ENCODE measurements at regions not wholly inside any gene's neighbourhood (a gene's known extent, or its start where the extent isn't known, plus 50 kb on each side); places are given as distances from the start of the nearest gene placed in this dataset.

GRCh38 chr3:23083701-23084100, 119.4 kb upstream of the UBE2E2 start:
- no peak for ATAC-seq (replicated peaks)
- no peaks in the 10 kb centered on the region for H3K36me3 Mint-ChIP-seq (ENCODE audit: low read depth)
- no peak overlapping the region for H3K27ac Mint-ChIP-seq
- H3K9me3 Mint-ChIP-seq: no peaks in the 10 kb centered on the region
- no peaks in the 10 kb centered on the region for H3K27me3 Mint-ChIP-seq
- peaks cover 4% of the 10 kb centered on the region for H3K4me1 Mint-ChIP-seq
- H3K4me3 Mint-ChIP-seq: no peak overlapping the region

- H3K27ac Mint-ChIP-seq: no peak overlapping the region
- no peak overlapping the region for H3K4me3 Mint-ChIP-seq
- ATAC-seq (replicated peaks): no peak
- H3K4me1 Mint-ChIP-seq: peaks cover 4% of the 10 kb centered on the region
- no peaks in the 10 kb centered on the region for H3K36me3 Mint-ChIP-seq (ENCODE audit: low read depth)
- no peaks in the 10 kb centered on the region for H3K9me3 Mint-ChIP-seq
- no peaks in the 10 kb centered on the region for H3K27me3 Mint-ChIP-seq
Measured at GRCh38 chr3:23084367-23084766, 118.8 kb upstream of the UBE2E2 start.

- Mint-ChIP-seq H3K27ac (no peak overlapping the region), H3K9me3 (no peaks in the 10 kb centered on the region), H3K27me3 (no peaks in the 10 kb centered on the region), H3K4me1 (no peaks in the 10 kb centered on the region), H3K36me3 (ENCODE audit: low read depth) (no peaks in the 10 kb centered on the region), H3K4me3 (no peak overlapping the region)
- ATAC-seq (replicated peaks): no peak
Measured at GRCh38 chr3:23085261-23085660, 117.9 kb upstream of the UBE2E2 start.

GRCh38 chr3:23086331-23086730, 116.8 kb upstream of the UBE2E2 start:
- no peaks in the 10 kb centered on the region for H3K27me3 Mint-ChIP-seq
- H3K9me3 Mint-ChIP-seq: no peaks in the 10 kb centered on the region
- H3K36me3 Mint-ChIP-seq (ENCODE audit: low read depth): no peaks in the 10 kb centered on the region
- no peaks in the 10 kb centered on the region for H3K4me1 Mint-ChIP-seq
- no peak for ATAC-seq (replicated peaks)
- no peak overlapping the region for H3K27ac Mint-ChIP-seq
- H3K4me3 Mint-ChIP-seq: no peak overlapping the region

- Mint-ChIP-seq H3K27me3 (no peaks in the 10 kb centered on the region), H3K9me3 (no peaks in the 10 kb centered on the region), H3K4me3 (no peak overlapping the region), H3K36me3 (ENCODE audit: low read depth) (no peaks in the 10 kb centered on the region), H3K27ac (no peak overlapping the region), H3K4me1 (no peaks in the 10 kb centered on the region)
- no peak for ATAC-seq (replicated peaks)
Measured at GRCh38 chr3:23086831-23087230, 116.3 kb upstream of the UBE2E2 start.

- H3K36me3 Mint-ChIP-seq (ENCODE audit: low read depth): no peaks in the 10 kb centered on the region
- H3K9me3 Mint-ChIP-seq: no peaks in the 10 kb centered on the region
- H3K4me1 Mint-ChIP-seq: no peaks in the 10 kb centered on the region
- no peak for ATAC-seq (replicated peaks)
- no peak overlapping the region for H3K27ac Mint-ChIP-seq
- H3K4me3 Mint-ChIP-seq: no peak overlapping the region
- H3K27me3 Mint-ChIP-seq: no peaks in the 10 kb centered on the region
Measured at GRCh38 chr3:23094412-23094811, 108.7 kb upstream of the UBE2E2 start.

- Mint-ChIP-seq H3K4me3 (no peak overlapping the region), H3K27ac (no peak overlapping the region), H3K4me1 (no peaks in the 10 kb centered on the region), H3K27me3 (no peaks in the 10 kb centered on the region), H3K9me3 (no peaks in the 10 kb centered on the region), H3K36me3 (ENCODE audit: low read depth) (no peaks in the 10 kb centered on the region)
- ATAC-seq (replicated peaks): no peak
Measured at GRCh38 chr3:23094890-23095462, 108.2 kb upstream of the UBE2E2 start.

GRCh38 chr3:23096041-23096440, 107.1 kb upstream of the UBE2E2 start:
- Mint-ChIP-seq H3K27me3 (no peaks in the 10 kb centered on the region), H3K9me3 (no peaks in the 10 kb centered on the region), H3K4me1 (no peaks in the 10 kb centered on the region), H3K27ac (no peak overlapping the region), H3K4me3 (no peak overlapping the region), H3K36me3 (ENCODE audit: low read depth) (no peaks in the 10 kb centered on the region)
- ATAC-seq (replicated peaks): no peak

- H3K27me3 Mint-ChIP-seq: no peaks in the 10 kb centered on the region
- no peaks in the 10 kb centered on the region for H3K36me3 Mint-ChIP-seq (ENCODE audit: low read depth)
- H3K4me1 Mint-ChIP-seq: no peaks in the 10 kb centered on the region
- H3K27ac Mint-ChIP-seq: no peak overlapping the region
- H3K9me3 Mint-ChIP-seq: no peaks in the 10 kb centered on the region
- no peak for ATAC-seq (replicated peaks)
- no peak overlapping the region for H3K4me3 Mint-ChIP-seq
Measured at GRCh38 chr3:23099021-23099420, 104.1 kb upstream of the UBE2E2 start.

- Mint-ChIP-seq H3K4me1 (no peaks in the 10 kb centered on the region), H3K27me3 (no peaks in the 10 kb centered on the region), H3K4me3 (no peak overlapping the region), H3K36me3 (ENCODE audit: low read depth) (no peaks in the 10 kb centered on the region), H3K27ac (no peak overlapping the region), H3K9me3 (no peaks in the 10 kb centered on the region)
- ATAC-seq (replicated peaks): no peak
Measured at GRCh38 chr3:23099677-23100076, 103.5 kb upstream of the UBE2E2 start.

GRCh38 chr3:23100106-23100505, 103.0 kb upstream of the UBE2E2 start:
- no peaks in the 10 kb centered on the region for H3K27me3 Mint-ChIP-seq
- ATAC-seq (replicated peaks): no peak
- no peaks in the 10 kb centered on the region for H3K4me1 Mint-ChIP-seq
- H3K36me3 Mint-ChIP-seq (ENCODE audit: low read depth): no peaks in the 10 kb centered on the region
- no peaks in the 10 kb centered on the region for H3K9me3 Mint-ChIP-seq
- no peak overlapping the region for H3K27ac Mint-ChIP-seq
- H3K4me3 Mint-ChIP-seq: no peak overlapping the region

GRCh38 chr3:23103764-23104163, 99.4 kb upstream of the UBE2E2 start:
- no peak overlapping the region for H3K4me3 Mint-ChIP-seq
- H3K27ac Mint-ChIP-seq: no peak overlapping the region
- no peaks in the 10 kb centered on the region for H3K4me1 Mint-ChIP-seq
- no peaks in the 10 kb centered on the region for H3K9me3 Mint-ChIP-seq
- H3K36me3 Mint-ChIP-seq (ENCODE audit: low read depth): no peaks in the 10 kb centered on the region
- no peak for ATAC-seq (replicated peaks)
- H3K27me3 Mint-ChIP-seq: no peaks in the 10 kb centered on the region

- H3K27ac Mint-ChIP-seq: no peak overlapping the region
- H3K4me1 Mint-ChIP-seq: no peaks in the 10 kb centered on the region
- no peaks in the 10 kb centered on the region for H3K27me3 Mint-ChIP-seq
- H3K4me3 Mint-ChIP-seq: no peak overlapping the region
- H3K9me3 Mint-ChIP-seq: no peaks in the 10 kb centered on the region
- no peaks in the 10 kb centered on the region for H3K36me3 Mint-ChIP-seq (ENCODE audit: low read depth)
- ATAC-seq (replicated peaks): no peak
Measured at GRCh38 chr3:23105048-23105447, 98.1 kb upstream of the UBE2E2 start.

- Mint-ChIP-seq H3K27ac (no peak overlapping the region), H3K36me3 (ENCODE audit: low read depth) (no peaks in the 10 kb centered on the region), H3K4me1 (no peaks in the 10 kb centered on the region), H3K4me3 (no peak overlapping the region), H3K27me3 (no peaks in the 10 kb centered on the region), H3K9me3 (no peaks in the 10 kb centered on the region)
- ATAC-seq (replicated peaks): no peak
Measured at GRCh38 chr3:23106666-23107065, 96.5 kb upstream of the UBE2E2 start.

GRCh38 chr3:23107221-23107620, 95.9 kb upstream of the UBE2E2 start:
- Mint-ChIP-seq H3K36me3 (ENCODE audit: low read depth) (no peaks in the 10 kb centered on the region), H3K27me3 (no peaks in the 10 kb centered on the region), H3K27ac (no peak overlapping the region), H3K4me3 (no peak overlapping the region), H3K4me1 (no peaks in the 10 kb centered on the region), H3K9me3 (no peaks in the 10 kb centered on the region)
- ATAC-seq (replicated peaks): no peak

GRCh38 chr3:23108451-23109057, 94.6 kb upstream of the UBE2E2 start:
- no peaks in the 10 kb centered on the region for H3K27me3 Mint-ChIP-seq
- H3K9me3 Mint-ChIP-seq: no peaks in the 10 kb centered on the region
- H3K4me3 Mint-ChIP-seq: no peak overlapping the region
- H3K4me1 Mint-ChIP-seq: no peaks in the 10 kb centered on the region
- no peak overlapping the region for H3K27ac Mint-ChIP-seq
- no peaks in the 10 kb centered on the region for H3K36me3 Mint-ChIP-seq (ENCODE audit: low read depth)
- ATAC-seq (replicated peaks): no peak

Measured in activated T-helper 17 cell treated with anti-CD3 and anti-CD28 coated beads, Interleukin-2, amount 50 U/mL, for 72 hours (primary cell).